ENCODE measurements at regions not wholly inside any gene's neighbourhood (a gene's known extent, or its start where the extent isn't known, plus 50 kb on each side); places are given as distances from the start of the nearest gene placed in this dataset.

- Histone ChIP-seq H4K20me1 (ENCODE audit: control insufficient read depth, extremely low read depth, insufficient read depth, low read length) (no peaks in the 10 kb centered on the region), H3K9ac (ENCODE audit: insufficient read depth, low read length) (no peak overlapping the region), H3K27me3 (ENCODE audit: control insufficient read depth, insufficient read depth, low read length) (no peaks in the 10 kb centered on the region), H3K36me3 (ENCODE audit: control insufficient read depth, insufficient read depth, low read length) (no peaks in the 10 kb centered on the region), H3K4me2 (ENCODE audit: extremely low read depth, insufficient read depth, low read length) (no peak overlapping the region), H3K4me1 (ENCODE audit: control insufficient read depth, extremely low read depth, insufficient read depth, low read length) (peaks cover 8% of the 10 kb centered on the region), H3K9me3 (ENCODE audit: control insufficient read depth, insufficient read depth, low read depth, low read length) (no peaks in the 10 kb centered on the region), H3K27ac (ENCODE audit: insufficient read depth, low read length) (no peak overlapping the region), H3K79me2 (ENCODE audit: control insufficient read depth, insufficient read depth, low read length) (no peaks in the 10 kb centered on the region), H2AFZ (ENCODE audit: low read length) (no peak overlapping the region), H3K4me3 (replicated peaks in 1 of 4; ENCODE audit: control extremely low read depth in 1 of 4, insufficient read depth in 1 of 4, low read depth in 3 of 4, low read length in 4 of 4) (no peak overlapping the region)
- TF ChIP-seq CTCF (conservative IDR thresholded peaks at IDR 0.05 in 1 of 2, IDR thresholded peaks at IDR 0.05 in 1 of 2; ENCODE audit: low read depth in 1 of 2, low read length in 2 of 2) (no peak), EZH2 (IDR thresholded peaks at IDR 0.05; ENCODE audit: low read length, missing control alignments) (no peak)
- DNase-seq (ENCODE audit: low read depth in 2 of 2): no peak
These were observed 53.0 kb upstream of the SMOX start for GRCh38 chr20:4095639-4096038.

- peak overlapping the region; percentile 15 for H3K4me2 ChIP-seq (ENCODE audit: extremely low read depth, insufficient read depth, low read length)
- H3K9me3 ChIP-seq (ENCODE audit: control insufficient read depth, insufficient read depth, low read depth, low read length): no peaks in the 10 kb centered on the region
- no peaks in the 10 kb centered on the region for H3K36me3 ChIP-seq (ENCODE audit: control insufficient read depth, insufficient read depth, low read length)
- H2AFZ ChIP-seq (ENCODE audit: low read length): no peak overlapping the region
- no peaks in the 10 kb centered on the region for H3K79me2 ChIP-seq (ENCODE audit: control insufficient read depth, insufficient read depth, low read length)
- H3K27ac ChIP-seq (ENCODE audit: insufficient read depth, low read length): peak overlapping the region; percentile 85
- peak in 1 of 2 donors; percentile 47 for DNase-seq (ENCODE audit: low read depth in 2 of 2)
- peaks cover 16% of the 10 kb centered on the region for H3K4me1 ChIP-seq (ENCODE audit: control insufficient read depth, extremely low read depth, insufficient read depth, low read length)
- H3K27me3 ChIP-seq (ENCODE audit: control insufficient read depth, insufficient read depth, low read length): no peaks in the 10 kb centered on the region
- no peaks in the 10 kb centered on the region for H4K20me1 ChIP-seq (ENCODE audit: control insufficient read depth, extremely low read depth, insufficient read depth, low read length)
- TF ChIP-seq CTCF (conservative IDR thresholded peaks at IDR 0.05 in 1 of 2, IDR thresholded peaks at IDR 0.05 in 1 of 2; ENCODE audit: low read depth in 1 of 2, low read length in 2 of 2) (peak; percentile 73 to 78), EZH2 (IDR thresholded peaks at IDR 0.05; ENCODE audit: low read length, missing control alignments) (no peak)
- no peak overlapping the region for H3K4me3 ChIP-seq (replicated peaks in 1 of 4; ENCODE audit: control extremely low read depth in 1 of 4, insufficient read depth in 1 of 4, low read depth in 3 of 4, low read length in 4 of 4)
- H3K9ac ChIP-seq (ENCODE audit: insufficient read depth, low read length): peak overlapping the region; percentile 26
These were observed 56.8 kb upstream of the SMOX start for GRCh38 chr20:4091490-4092479.

GRCh38 chr20:4090756-4091489 lies 57.7 kb upstream of the SMOX start:
- no peaks in the 10 kb centered on the region for H3K9me3 ChIP-seq (ENCODE audit: control insufficient read depth, insufficient read depth, low read depth, low read length)
- no peaks in the 10 kb centered on the region for H3K27me3 ChIP-seq (ENCODE audit: control insufficient read depth, insufficient read depth, low read length)
- H3K9ac ChIP-seq (ENCODE audit: insufficient read depth, low read length): peak overlapping the region; percentile 47
- H3K36me3 ChIP-seq (ENCODE audit: control insufficient read depth, insufficient read depth, low read length): no peaks in the 10 kb centered on the region
- H3K4me3 ChIP-seq (replicated peaks in 1 of 4; ENCODE audit: control extremely low read depth in 1 of 4, insufficient read depth in 1 of 4, low read depth in 3 of 4, low read length in 4 of 4): no peak overlapping the region
- no peak overlapping the region for H2AFZ ChIP-seq (ENCODE audit: low read length)
- no peaks in the 10 kb centered on the region for H3K79me2 ChIP-seq (ENCODE audit: control insufficient read depth, insufficient read depth, low read length)
- TF ChIP-seq CTCF (conservative IDR thresholded peaks at IDR 0.05 in 1 of 2, IDR thresholded peaks at IDR 0.05 in 1 of 2; ENCODE audit: low read depth in 1 of 2, low read length in 2 of 2): no peak
- TF ChIP-seq EZH2 (IDR thresholded peaks at IDR 0.05; ENCODE audit: low read length, missing control alignments): no peak
- DNase-seq (ENCODE audit: low read depth in 2 of 2): peak; percentile 73 to 90
- no peaks in the 10 kb centered on the region for H4K20me1 ChIP-seq (ENCODE audit: control insufficient read depth, extremely low read depth, insufficient read depth, low read length)
- peaks cover 16% of the 10 kb centered on the region for H3K4me1 ChIP-seq (ENCODE audit: control insufficient read depth, extremely low read depth, insufficient read depth, low read length)
- H3K27ac ChIP-seq (ENCODE audit: insufficient read depth, low read length): peak overlapping the region; percentile 85
- peak overlapping the region; percentile 15 for H3K4me2 ChIP-seq (ENCODE audit: extremely low read depth, insufficient read depth, low read length)
